OCI-LY3 (cell line): ENCODE measurements at regions not wholly inside any gene's neighbourhood (a gene's known extent, or its start where the extent isn't known, plus 50 kb on each side); places are given as distances from the start of the nearest gene placed in this dataset.

ENCODE experiments used
- EZH2phosphoT487 ChIP-seq: fragments of 200-600 bp; shearing (Covaris generic); IDR thresholded peaks from 2 replicates; pipeline ENCODE4 v1.6.1; 2018; ENCODE audit warnings: antibody characterized with exemption, mixed run types, low read depth
- TF ChIP-seq, protein P1 (sequence below): fragments of 200-600, 300-600 bp; sonication (generic); IDR thresholded peaks from 2 replicates; pipeline ENCODE4 v1.5.1; 2014; ENCODE audit warnings: antibody characterized with exemption, low read length, low read depth

DNA sequence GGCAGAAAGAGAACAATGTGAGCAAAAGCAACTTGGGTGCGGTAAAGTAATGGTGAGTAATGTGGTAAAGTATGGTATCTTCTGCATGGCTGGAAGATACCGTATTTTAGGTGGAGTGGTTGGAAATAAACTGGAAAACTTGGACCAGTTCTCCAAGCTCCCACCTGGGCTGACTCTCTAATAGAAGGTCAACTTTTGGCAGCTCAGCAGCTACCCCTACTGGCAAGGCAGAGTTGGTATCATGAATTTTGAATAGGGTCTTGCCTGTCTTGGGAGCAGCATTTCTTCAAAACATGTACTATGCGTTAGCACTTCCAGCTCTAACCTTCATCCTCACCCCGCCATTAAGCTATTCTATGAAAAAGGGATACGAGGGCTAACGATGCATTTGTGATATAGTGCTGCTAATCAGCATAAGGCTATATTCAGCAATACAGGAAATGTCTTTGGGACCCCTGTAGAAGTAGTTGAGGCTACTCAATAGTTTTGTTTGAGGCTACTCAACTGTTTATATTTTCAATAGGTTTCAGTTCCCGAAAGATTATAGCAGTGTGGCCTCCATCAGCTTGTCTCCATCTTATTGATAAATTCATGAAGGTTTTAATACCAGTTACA, 276.3 kb upstream of the FAR2 start:
- TF ChIP-seq, protein P1, sequence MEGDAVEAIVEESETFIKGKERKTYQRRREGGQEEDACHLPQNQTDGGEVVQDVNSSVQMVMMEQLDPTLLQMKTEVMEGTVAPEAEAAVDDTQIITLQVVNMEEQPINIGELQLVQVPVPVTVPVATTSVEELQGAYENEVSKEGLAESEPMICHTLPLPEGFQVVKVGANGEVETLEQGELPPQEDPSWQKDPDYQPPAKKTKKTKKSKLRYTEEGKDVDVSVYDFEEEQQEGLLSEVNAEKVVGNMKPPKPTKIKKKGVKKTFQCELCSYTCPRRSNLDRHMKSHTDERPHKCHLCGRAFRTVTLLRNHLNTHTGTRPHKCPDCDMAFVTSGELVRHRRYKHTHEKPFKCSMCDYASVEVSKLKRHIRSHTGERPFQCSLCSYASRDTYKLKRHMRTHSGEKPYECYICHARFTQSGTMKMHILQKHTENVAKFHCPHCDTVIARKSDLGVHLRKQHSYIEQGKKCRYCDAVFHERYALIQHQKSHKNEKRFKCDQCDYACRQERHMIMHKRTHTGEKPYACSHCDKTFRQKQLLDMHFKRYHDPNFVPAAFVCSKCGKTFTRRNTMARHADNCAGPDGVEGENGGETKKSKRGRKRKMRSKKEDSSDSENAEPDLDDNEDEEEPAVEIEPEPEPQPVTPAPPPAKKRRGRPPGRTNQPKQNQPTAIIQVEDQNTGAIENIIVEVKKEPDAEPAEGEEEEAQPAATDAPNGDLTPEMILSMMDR = peak; percentile 88
- no peak for TF ChIP-seq EZH2phosphoT487
